HS-27A (cell line): ENCODE measurements at regions not wholly inside any gene's neighbourhood (a gene's known extent, or its start where the extent isn't known, plus 50 kb on each side); places are given as distances from the start of the nearest gene placed in this dataset.
"Not testable (repeated sequence)": the region's sequence is repeated elsewhere in the genome, so short reads cannot be mapped to it uniquely, and the experiment has no call there.

Experiments
- DNase-seq: peaks from one replicate; pipeline ENCODE4 v3.0.0-alpha.2; 2012; ENCODE audit warnings: low read depth, missing footprints

GRCh38 chr1:177710696-177711620, 258.9 kb downstream of the SEC16B start:
- DNase-seq: no peak

DNA sequence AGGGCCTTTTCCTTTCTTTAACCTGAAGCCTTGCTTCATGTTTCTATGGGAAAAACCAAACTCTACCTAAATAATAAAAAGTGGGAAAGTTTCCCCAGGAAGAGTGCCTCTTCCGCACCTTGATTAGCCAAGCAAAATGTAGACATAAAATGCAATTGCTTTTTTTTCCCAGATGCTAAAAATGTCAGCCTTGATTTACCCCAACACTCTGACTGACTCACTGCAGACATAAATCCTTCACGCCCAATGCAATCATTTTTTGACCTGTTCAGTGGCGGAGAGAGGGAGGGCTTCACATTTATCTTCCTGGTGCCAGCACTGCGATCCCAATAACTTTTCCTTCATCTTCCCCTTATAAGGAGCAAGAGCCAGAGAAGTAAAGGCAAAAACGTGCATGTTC, 261.5 kb downstream of the SEC16B start:
- no peak for DNase-seq

DNA sequence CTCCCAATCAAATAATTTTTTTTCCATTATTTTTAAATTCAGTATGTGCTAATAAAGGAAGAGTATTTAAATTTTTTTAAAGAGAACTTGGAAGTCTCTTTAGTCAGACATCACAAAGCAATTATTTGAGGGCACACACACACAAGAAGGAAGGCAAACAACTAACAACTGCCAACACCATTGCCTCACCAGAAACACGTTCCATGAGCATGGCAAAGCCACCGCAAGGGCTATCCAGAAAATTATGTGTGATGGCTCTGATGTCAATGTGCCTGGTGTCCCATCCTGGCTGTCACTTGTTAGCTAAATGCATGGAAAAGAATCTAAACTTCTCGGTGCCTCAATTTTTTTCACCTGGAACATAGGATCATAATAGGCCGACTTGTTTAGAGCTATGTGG, 262.9 kb downstream of the SEC16B start:
- DNase-seq: no peak

GRCh38 chr1:177705839-177706238, 264.0 kb downstream of the SEC16B start:
- DNase-seq: no peak

DNA sequence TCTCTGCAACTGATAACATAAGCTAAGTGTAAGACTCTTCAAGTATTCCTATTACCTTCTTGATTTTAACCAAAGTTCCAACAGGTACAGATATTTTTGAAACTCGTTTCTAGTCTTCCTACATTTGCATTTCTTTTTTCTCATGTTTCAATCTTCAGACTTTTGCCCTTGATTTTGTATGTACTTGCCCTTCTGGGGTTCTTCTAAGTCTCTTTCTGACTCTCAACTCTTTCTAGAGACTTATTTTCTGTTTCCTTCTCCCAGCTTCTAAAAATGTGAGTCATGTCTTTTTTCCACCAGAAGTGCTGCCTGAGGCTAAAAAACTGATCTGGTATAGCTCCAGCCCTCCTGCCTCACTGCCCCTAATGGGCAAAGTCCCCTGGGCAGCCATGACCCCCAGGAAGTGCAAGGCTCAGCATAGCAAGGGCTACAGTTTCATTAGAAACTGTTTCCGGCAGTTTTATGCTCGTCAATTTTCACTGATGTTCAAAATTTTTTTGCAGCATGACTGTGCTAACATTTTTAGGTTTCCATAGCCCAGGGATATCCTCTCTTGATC, 265.9 kb downstream of the SEC16B start:
- no peak for DNase-seq

- no peak for DNase-seq
Observed at GRCh38 chr1:177701654-177702353, 268.1 kb downstream of the SEC16B start.

DNA sequence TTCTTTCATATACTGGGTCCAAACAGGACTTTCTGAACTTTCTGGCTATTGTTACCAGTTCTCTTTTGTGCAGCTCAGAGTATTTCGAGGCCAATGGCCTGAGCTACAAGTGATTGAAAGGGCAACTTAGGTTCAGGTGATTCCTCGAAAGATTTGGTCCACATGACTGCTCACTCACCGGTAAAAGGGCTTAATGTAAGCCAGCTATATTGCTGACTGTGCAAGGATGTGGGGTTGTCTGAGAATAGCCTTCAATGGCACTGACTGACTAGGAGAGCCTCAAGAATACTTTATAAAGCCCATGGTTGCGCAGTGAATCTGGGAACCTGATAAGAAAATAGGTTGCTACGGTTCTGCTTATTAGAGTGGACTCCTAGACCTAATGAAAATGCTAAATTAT, 269.0 kb downstream of the SEC16B start:
- DNase-seq: no peak

DNA sequence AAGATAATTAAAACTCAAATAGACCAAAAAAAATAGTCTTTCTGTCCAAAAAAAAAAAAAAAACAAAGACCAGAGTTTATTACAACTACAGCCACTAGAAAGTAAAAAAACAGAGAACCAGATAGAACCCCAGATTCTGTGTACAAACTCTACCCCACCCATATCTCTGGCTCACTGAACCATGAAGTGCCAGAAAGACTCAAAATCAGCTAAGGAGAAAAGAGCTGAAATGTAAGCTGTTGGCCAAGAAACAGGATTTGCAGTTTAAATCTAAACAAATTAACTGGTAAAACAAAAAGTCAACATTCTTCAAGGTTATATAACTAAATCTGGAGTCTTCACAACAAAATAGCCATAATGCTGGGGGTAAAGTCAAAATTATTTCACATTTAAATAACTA, 278.9 kb downstream of the SEC16B start:
- no peak for DNase-seq

DNA sequence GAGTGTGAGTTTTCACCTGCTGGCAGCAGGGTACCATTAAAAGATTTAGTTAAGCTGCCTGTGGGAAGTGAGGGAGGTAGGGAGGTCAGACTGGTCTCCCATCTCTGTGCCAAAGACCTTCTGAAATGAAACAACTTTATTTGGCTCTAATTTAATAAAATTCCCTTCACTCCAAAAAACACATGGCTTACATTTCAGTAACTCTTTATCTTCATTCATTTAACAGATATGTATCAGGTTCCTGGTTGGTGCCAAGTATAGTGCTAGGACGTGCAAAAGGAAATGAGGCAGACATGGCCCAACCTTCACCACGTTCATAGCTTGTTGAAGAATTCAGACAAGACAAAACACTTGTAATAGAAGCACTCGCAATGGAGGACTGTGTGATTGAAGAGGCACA, 282.3 kb downstream of the SEC16B start:
- no peak for DNase-seq

GRCh38 chr1:177686933-177687332, 282.9 kb downstream of the SEC16B start:
- no peak for DNase-seq

DNA sequence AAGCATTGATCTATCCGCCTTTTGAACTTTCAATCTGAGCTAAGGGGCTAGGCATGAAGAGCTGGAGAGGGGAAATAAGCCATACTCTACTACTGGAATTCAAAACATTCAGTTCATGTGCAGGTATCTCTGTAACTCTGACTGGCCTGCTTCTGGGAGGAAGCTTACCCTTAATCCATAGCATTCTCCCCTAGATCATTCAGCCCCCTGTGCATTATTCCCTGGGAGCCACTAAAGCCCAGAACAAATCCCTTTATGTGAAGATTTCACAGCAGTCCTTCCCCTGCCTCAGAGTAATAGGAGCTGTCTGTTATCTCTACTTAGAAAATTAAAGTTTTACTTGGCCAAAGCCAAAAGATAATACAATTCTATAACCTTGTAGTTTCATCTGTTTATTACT, 300.7 kb downstream of the SEC16B start:
- DNase-seq: no peak

- DNase-seq: no peak
Observed at GRCh38 chr1:177665935-177666334, 303.9 kb downstream of the SEC16B start.

DNA sequence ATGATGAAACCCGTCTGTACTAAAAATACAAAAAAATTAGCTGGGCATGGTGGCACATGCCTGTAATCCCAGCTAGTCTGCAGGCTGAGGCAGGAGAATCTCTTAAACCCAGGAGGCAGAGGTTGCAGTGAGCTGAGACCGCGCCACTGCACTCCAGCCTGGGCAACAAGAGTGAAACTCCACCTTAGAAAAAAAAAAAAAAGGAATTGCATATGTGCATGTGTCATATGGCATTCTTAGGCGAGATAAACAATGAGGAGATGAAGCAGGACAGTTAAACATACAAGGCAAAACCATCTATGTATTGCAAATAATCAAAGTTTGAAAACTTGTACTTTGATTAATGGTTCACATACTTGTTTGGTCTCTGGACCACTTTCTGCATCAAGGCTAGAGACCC, 305.1 kb downstream of the SEC16B start:
- not testable (repeated sequence) for DNase-seq

DNA sequence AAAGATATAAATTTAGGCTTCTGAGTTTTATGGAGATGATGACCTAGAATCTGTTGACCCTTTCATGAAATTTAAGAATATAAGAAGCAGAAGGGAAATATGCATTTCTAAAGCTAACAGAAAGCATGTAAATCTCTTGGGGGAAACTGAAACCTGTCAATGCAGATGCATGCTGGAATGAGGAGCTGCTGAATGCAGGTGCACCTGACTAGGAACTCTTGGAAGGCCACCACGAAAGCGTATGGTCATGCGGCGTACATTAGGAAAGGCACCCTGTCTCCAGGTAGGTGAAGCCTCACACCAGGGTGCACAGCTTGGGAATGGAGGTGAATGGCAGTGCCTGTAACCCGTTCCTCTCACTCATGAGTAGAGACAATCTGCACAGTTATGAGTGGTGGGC, 309.7 kb downstream of the SEC16B start:
- no peak for DNase-seq

DNA sequence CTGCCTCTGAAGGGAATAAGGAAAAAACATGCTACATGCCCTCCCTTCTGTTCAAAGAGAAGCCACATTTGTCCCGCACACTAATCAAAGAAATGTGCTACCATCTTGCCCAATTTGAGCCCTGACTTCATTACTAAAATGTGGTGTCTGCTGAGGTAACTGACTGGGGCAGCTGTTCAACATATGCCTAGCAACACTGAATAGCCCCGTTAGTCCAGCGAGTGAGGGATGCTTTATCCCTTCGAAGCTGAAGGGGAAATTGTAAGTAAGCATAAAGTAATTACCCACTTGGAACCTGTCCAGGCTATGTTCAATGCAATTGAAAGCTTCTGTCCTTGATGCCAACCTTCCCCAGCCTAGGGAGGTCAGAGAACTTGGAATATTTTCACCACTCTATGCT, 310.6 kb downstream of the SEC16B start:
- no peak for DNase-seq

DNA sequence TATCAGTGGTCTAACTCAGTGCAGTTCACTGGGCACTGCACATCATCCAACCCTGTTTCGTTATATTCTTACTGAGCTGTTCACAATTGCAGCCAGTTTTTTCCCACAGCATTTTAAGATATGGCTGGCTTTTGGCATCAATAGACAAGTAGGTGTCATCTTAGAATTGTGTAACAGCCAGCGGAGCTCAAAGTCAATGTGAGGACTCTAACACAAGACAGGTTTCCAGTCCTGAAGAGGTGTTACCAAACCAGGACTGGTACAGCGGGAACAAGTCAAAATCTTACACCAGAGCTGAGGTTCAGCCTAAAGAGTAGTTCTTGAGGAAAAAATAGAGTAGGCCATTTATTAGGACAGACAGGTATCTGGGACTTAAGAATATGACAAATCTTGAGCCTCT, 313.3 kb downstream of the SEC16B start:
- DNase-seq: no peak

DNA sequence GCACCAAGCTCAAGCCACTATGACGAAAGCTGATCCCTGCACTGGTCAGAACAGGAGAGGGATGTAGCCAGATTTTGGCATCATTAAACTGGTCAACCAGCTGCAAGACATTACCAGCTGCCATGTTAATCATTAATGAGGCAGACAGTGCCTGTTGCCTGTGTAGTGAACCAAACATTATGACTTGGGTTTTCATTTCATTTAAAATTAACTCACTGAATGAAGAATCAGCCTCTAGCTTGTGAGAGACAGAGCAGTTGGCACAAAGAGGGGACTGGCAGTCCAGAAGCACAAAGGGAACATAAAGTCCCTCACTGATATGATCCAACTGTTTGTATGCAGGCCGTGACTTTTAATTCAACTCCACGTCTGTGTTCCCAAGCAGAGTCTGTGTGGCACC, 318.9 kb downstream of the SEC16B start:
- DNase-seq: no peak

DNA sequence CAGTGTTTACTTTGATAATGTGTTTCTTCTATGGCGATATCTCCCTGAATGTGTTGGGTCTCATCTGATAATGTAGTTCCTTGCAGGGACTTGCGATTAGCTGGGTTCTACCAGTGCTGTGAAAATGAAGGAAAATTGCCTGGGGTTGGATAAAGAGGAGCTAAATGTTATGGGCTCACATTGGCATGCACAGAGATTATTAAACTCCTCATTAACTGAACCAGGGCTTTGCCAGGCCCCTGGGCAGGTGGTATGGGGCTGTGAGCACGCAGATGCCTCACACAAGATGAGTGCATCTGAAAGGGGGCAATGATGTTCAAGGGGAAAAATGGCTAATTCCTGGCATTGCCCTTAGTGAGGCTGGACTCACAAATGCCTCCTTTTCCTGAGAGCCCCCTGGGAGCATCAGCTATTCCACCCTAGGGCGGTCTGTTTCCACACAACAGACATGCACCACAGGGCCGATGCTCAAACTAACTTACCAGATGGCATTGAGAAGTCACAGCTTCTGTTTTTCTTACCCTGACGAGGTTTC, 321.1 kb downstream of the SEC16B start:
- DNase-seq: no peak

DNA sequence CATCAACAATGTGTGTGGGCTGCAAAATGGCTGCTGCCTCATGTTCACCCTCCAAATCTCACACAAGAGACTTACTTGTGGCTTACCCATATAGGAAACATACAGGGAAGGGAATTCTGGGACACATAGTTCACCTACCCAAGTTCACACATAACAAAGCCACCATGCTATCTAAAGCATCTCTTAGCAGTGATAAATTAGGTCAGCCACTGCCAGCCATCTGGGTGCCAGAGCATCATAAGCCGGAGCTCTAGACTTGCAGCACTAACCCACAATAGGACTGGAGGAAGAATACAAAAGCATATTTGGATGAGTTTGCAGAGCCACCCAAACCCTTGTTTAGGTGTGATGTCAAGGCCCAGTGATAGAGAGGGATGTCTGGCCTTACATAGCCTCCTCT, 321.7 kb downstream of the SEC16B start:
- no peak for DNase-seq

- DNase-seq: no peak
Observed at GRCh38 chr1:177646757-177647730, 322.8 kb downstream of the SEC16B start.

- no peak for DNase-seq
Observed at GRCh38 chr1:177645491-177646190, 324.2 kb downstream of the SEC16B start.
